GM13976 (cell line): ENCODE measurements at regions not wholly inside any gene's neighbourhood (a gene's known extent, or its start where the extent isn't known, plus 50 kb on each side); places are given as distances from the start of the nearest gene placed in this dataset.

ENCODE experiments used
- DNase-seq: peaks from one replicate; pipeline ENCODE4 v3.0.0; 2012; ENCODE audit warnings: low spot score
- CTCF ChIP-seq: IDR thresholded peaks from 2 replicates; pipeline ENCODE4 v1.5.1; 2012; ENCODE audit warnings: borderline replicate concordance, mild to moderate bottlenecking; ENCODE audit not compliant: insufficient read depth; ENCODE audit errors: extremely low read depth, missing control alignments, control extremely low read depth
- in situ Hi-C: fragments of 300-500 bp; cut with MboI; formaldehyde crosslinking; loops from one replicate; pipeline ENCODE4 v1.12.0; 2022; ENCODE audit warnings: low sequenced_read_pairs, mixed read lengths, inconsistent platforms; ENCODE audit not compliant: unreplicated experiment

GRCh38 chr14:53316504-53316903 lies 163.4 kb upstream of the DDHD1 start:
- in situ Hi-C loops: no loop called here
- no peak for DNase-seq

GRCh38 chr14:53310412-53310811 lies 157.3 kb upstream of the DDHD1 start:
- in situ Hi-C loops: no loop called here
- no peak for DNase-seq
- no peak for TF ChIP-seq CTCF

More at GRCh38 chr14:53316504-53316903, 163.4 kb upstream of the DDHD1 start:
- TF ChIP-seq CTCF: no peak

- TF ChIP-seq CTCF: no peak
- in situ Hi-C loops: no loop called here
- DNase-seq: no peak
These were observed 153.8 kb upstream of the DDHD1 start for GRCh38 chr14:53306911-53307310.

GRCh38 chr14:53306267-53306721 lies 153.2 kb upstream of the DDHD1 start:
- DNase-seq: peak; percentile 22
- peak; percentile 56 for TF ChIP-seq CTCF
- in situ Hi-C loops: no loop called here

- no peak for DNase-seq
- TF ChIP-seq CTCF: no peak
- in situ Hi-C loops: no loop called here
These were observed 151.7 kb upstream of the DDHD1 start for GRCh38 chr14:53304726-53305381.

- in situ Hi-C loops: loop anchor here (10.0 kb wide), 1 partner anchor 471 kb away; no protein-coding TSS in a partner anchor
- peak; percentile 26 for TF ChIP-seq CTCF
- peak; percentile 19 for DNase-seq
These were observed 143.0 kb upstream of the DDHD1 start for GRCh38 chr14:53295985-53296582.
